Osteoblast (primary cell): ENCODE measurements at regions not wholly inside any gene's neighbourhood (a gene's known extent, or its start where the extent isn't known, plus 50 kb on each side); places are given as distances from the start of the nearest gene placed in this dataset.

ENCODE experiments used
- DNase-seq: peaks from one replicate; pipeline ENCODE4 v3.0.0; 2011; ENCODE audit warnings: low spot score, mixed read lengths; ENCODE audit not compliant: insufficient read length; ENCODE audit errors: missing footprints
- H2AFZ ChIP-seq: 2 replicates; pipeline ENCODE4 v1.6.0; 2011; ENCODE audit warnings: mild to moderate bottlenecking, low read length
- H3K27ac ChIP-seq: 2 replicates; pipeline ENCODE4 v1.5.1; 2011; ENCODE audit warnings: mild to moderate bottlenecking, low read depth, low read length, moderate library complexity
- H3K27me3 ChIP-seq: 2 replicates; pipeline ENCODE4 v1.6.0; 2012; ENCODE audit warnings: mild to moderate bottlenecking, control low read depth, inconsistent platforms, low read length, moderate library complexity; ENCODE audit not compliant: insufficient read depth
- H3K36me3 ChIP-seq: 2 replicates; pipeline ENCODE4 v1.5.1; 2011; ENCODE audit warnings: mild to moderate bottlenecking, low read length, control low read depth, moderate library complexity; ENCODE audit not compliant: insufficient read depth
- H3K4me1 ChIP-seq: 2 replicates; pipeline ENCODE4 v1.5.1; 2011; ENCODE audit warnings: mild to moderate bottlenecking, low read length, control low read depth, moderate library complexity; ENCODE audit not compliant: insufficient read depth
- H3K4me2 ChIP-seq: 2 replicates; pipeline ENCODE4 v1.6.0; 2011; ENCODE audit warnings: mild to moderate bottlenecking, low read length; ENCODE audit not compliant: insufficient read depth
- H3K4me3 ChIP-seq: fragments of 200-600 bp; sonication (generic); 3 replicates; pipeline ENCODE4 v1.5.1; 2012; ENCODE audit warnings: mild to moderate bottlenecking, low read length, inconsistent platforms; ENCODE audit not compliant: insufficient read depth
- H3K79me2 ChIP-seq: 2 replicates; pipeline ENCODE4 v1.6.0; 2012; ENCODE audit warnings: mild to moderate bottlenecking, low read length, control low read depth, inconsistent platforms; ENCODE audit not compliant: insufficient read depth
- H3K9me3 ChIP-seq: 2 replicates; pipeline ENCODE4 v1.5.1; 2011; ENCODE audit warnings: low read depth, low read length, control low read depth
- H4K20me1 ChIP-seq: 2 replicates; pipeline ENCODE4 v1.6.0; 2012; ENCODE audit warnings: mild to moderate bottlenecking, low read length, control low read depth; ENCODE audit not compliant: insufficient read depth
- TF ChIP-seq, protein P1 (sequence below): IDR thresholded peaks from 2 replicates; pipeline ENCODE4 v1.5.1; 2011; ENCODE audit warnings: mild to moderate bottlenecking, low read depth, low read length, moderate library complexity; ENCODE audit errors: extremely low read depth

DNA sequence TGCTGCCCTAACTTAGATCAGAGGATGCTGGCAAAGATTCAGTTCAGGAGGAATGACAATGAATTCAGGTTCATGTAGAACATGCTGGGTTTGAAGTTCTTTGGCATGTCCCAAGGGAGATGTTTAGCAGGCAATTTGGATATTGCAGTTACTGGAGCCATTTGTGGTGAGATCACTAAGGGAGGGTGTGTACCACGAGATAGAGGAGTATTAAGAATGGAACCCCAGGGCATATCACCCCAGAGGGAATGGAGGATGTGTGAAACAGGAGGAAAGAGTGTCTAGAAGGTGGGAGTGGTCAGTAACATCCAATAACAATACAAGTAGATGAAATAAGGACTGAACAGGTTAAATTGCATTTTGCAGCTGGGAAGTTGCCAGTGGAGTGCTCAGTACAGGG, 87.1 kb downstream of the CCR1 start:
- TF ChIP-seq, protein P1, sequence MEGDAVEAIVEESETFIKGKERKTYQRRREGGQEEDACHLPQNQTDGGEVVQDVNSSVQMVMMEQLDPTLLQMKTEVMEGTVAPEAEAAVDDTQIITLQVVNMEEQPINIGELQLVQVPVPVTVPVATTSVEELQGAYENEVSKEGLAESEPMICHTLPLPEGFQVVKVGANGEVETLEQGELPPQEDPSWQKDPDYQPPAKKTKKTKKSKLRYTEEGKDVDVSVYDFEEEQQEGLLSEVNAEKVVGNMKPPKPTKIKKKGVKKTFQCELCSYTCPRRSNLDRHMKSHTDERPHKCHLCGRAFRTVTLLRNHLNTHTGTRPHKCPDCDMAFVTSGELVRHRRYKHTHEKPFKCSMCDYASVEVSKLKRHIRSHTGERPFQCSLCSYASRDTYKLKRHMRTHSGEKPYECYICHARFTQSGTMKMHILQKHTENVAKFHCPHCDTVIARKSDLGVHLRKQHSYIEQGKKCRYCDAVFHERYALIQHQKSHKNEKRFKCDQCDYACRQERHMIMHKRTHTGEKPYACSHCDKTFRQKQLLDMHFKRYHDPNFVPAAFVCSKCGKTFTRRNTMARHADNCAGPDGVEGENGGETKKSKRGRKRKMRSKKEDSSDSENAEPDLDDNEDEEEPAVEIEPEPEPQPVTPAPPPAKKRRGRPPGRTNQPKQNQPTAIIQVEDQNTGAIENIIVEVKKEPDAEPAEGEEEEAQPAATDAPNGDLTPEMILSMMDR: no peak
- H3K4me3 ChIP-seq: no peak overlapping the region
- no peak overlapping the region for H3K4me2 ChIP-seq
- H3K27me3 ChIP-seq: peaks cover 9% of the 10 kb centered on the region
- no peaks in the 10 kb centered on the region for H3K79me2 ChIP-seq
- H3K27ac ChIP-seq: no peak overlapping the region
- no peaks in the 10 kb centered on the region for H3K36me3 ChIP-seq
- H3K9me3 ChIP-seq: no peaks in the 10 kb centered on the region
- no peak overlapping the region for H2AFZ ChIP-seq
- no peaks in the 10 kb centered on the region for H4K20me1 ChIP-seq
- no peak for DNase-seq
- H3K4me1 ChIP-seq: no peaks in the 10 kb centered on the region

DNA sequence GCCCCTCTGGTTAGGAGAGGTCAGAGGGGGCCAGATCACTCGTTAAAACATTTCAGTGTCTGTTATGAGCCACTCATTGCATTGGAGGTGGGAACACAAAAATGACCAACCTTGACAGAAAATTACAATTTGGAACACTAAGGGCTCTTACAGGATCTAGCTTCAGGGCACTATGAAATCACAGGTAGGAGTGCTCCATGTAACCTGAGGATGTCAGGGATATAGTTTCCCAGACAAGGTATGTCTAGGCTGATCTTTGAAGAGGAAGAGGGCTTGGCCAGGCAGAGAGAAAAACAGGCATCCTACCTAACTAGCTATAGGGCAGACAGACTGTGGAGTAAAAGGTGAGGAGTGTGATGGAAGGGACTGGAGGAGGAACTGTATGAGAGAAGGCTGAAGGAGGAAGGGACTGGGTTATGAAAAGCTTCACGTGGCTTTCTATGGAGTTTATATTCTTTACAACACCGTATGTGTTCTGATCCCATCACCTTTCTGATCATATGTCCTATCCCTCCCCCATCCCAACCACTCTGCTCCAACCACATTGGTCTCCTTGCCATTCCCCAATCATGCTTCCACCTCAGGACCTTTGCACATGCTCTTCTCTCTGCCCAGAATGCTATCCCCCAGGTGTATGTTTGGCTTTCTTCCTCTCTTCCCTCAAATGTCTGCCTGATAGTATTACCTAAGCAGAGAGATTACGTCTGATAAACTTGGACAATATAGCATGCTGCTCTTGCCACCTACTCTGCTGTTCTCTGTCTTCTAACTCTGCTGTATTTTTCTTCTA, 88.2 kb downstream of the CCR1 start:
- DNase-seq: no peak
- no peak overlapping the region for H3K4me3 ChIP-seq
- H4K20me1 ChIP-seq: no peaks in the 10 kb centered on the region
- H2AFZ ChIP-seq: no peak overlapping the region
- no peak overlapping the region for H3K4me2 ChIP-seq
- peaks cover 9% of the 10 kb centered on the region for H3K27me3 ChIP-seq
- H3K36me3 ChIP-seq: no peaks in the 10 kb centered on the region
- H3K27ac ChIP-seq: no peak overlapping the region
- H3K9me3 ChIP-seq: no peaks in the 10 kb centered on the region
- peaks cover 5% of the 10 kb centered on the region for H3K4me1 ChIP-seq
- TF ChIP-seq, protein P1: no peak
- no peaks in the 10 kb centered on the region for H3K79me2 ChIP-seq

- H3K27ac ChIP-seq: no peak overlapping the region
- H3K9me3 ChIP-seq: no peaks in the 10 kb centered on the region
- peaks cover 9% of the 10 kb centered on the region for H3K27me3 ChIP-seq
- no peaks in the 10 kb centered on the region for H3K36me3 ChIP-seq
- TF ChIP-seq, protein P1: no peak
- no peak for DNase-seq
- H3K4me3 ChIP-seq: no peak overlapping the region
- no peak overlapping the region for H2AFZ ChIP-seq
- no peak overlapping the region for H3K4me2 ChIP-seq
- no peaks in the 10 kb centered on the region for H4K20me1 ChIP-seq
- H3K4me1 ChIP-seq: peaks cover 10% of the 10 kb centered on the region
- no peaks in the 10 kb centered on the region for H3K79me2 ChIP-seq
These were observed 88.9 kb downstream of the CCR1 start for GRCh38 chr3:46119253-46119652.

GRCh38 chr3:46116996-46117395, 89.7 kb upstream of the XCR1 start:
- no peaks in the 10 kb centered on the region for H4K20me1 ChIP-seq

More at GRCh38 chr3:46116996-46117395, 89.7 kb upstream of the XCR1 start:
- H3K9me3 ChIP-seq: no peaks in the 10 kb centered on the region
- peaks cover 21% of the 10 kb centered on the region for H3K4me1 ChIP-seq
- H3K4me3 ChIP-seq: no peak overlapping the region
- DNase-seq: no peak
- H3K36me3 ChIP-seq: no peaks in the 10 kb centered on the region
- no peak overlapping the region for H3K4me2 ChIP-seq
- TF ChIP-seq, protein P1: no peak
- no peak overlapping the region for H2AFZ ChIP-seq
- H3K79me2 ChIP-seq: no peaks in the 10 kb centered on the region
- H3K27ac ChIP-seq: no peak overlapping the region
- H3K27me3 ChIP-seq: peaks cover 9% of the 10 kb centered on the region
